Activated effector memory CD4-positive, alpha-beta T cell treated with Interleukin-2 at 50 U/mL for 16 hours (primary cell): ENCODE measurements at regions not wholly inside any gene's neighbourhood (a gene's known extent, or its start where the extent isn't known, plus 50 kb on each side); places are given as distances from the start of the nearest gene placed in this dataset.

Experiments used
- DNase-seq: peaks from one replicate; pipeline ENCODE4 v3.0.0-alpha.2; 2020

GRCh38 chr3:110727056-110727455, 344.6 kb upstream of the NECTIN3 start:
- no peak for DNase-seq

GRCh38 chr3:110731148-110731547, 340.5 kb upstream of the NECTIN3 start:
- DNase-seq, result no peak

GRCh38 chr3:110732420-110732819, 339.2 kb upstream of the NECTIN3 start:
- no peak for DNase-seq

GRCh38 chr3:110733045-110733444, 338.6 kb upstream of the NECTIN3 start:
- DNase-seq, result no peak

GRCh38 chr3:110734524-110734923, 337.1 kb upstream of the NECTIN3 start:
- DNase-seq, result no peak

GRCh38 chr3:110736332-110736731, 335.3 kb upstream of the NECTIN3 start:
- DNase-seq, result no peak

- no peak for DNase-seq
Observed at GRCh38 chr3:110738531-110738930, 333.1 kb upstream of the NECTIN3 start.

GRCh38 chr3:110741891-110742290, 329.7 kb upstream of the NECTIN3 start:
- no peak for DNase-seq

- DNase-seq, result no peak
Observed at GRCh38 chr3:110743202-110743601, 328.4 kb upstream of the NECTIN3 start.

GRCh38 chr3:110743984-110744383, 327.6 kb upstream of the NECTIN3 start:
- DNase-seq, result no peak

GRCh38 chr3:110744723-110745122, 326.9 kb upstream of the NECTIN3 start:
- no peak for DNase-seq

GRCh38 chr3:110749006-110749405, 322.6 kb upstream of the NECTIN3 start:
- no peak for DNase-seq

- no peak for DNase-seq
Observed at GRCh38 chr3:110750201-110750600, 321.4 kb upstream of the NECTIN3 start.

GRCh38 chr3:110752307-110752706, 319.3 kb upstream of the NECTIN3 start:
- no peak for DNase-seq

GRCh38 chr3:110753516-110753915, 318.1 kb upstream of the NECTIN3 start:
- DNase-seq, result no peak

GRCh38 chr3:110754212-110754916, 317.3 kb upstream of the NECTIN3 start:
- DNase-seq, result no peak

- no peak for DNase-seq
Observed at GRCh38 chr3:110755345-110755744, 316.3 kb upstream of the NECTIN3 start.

GRCh38 chr3:110756705-110757104, 314.9 kb upstream of the NECTIN3 start:
- DNase-seq, result no peak

- DNase-seq, result no peak
Observed at GRCh38 chr3:110758208-110758607, 313.4 kb upstream of the NECTIN3 start.

GRCh38 chr3:110767156-110767555, 304.5 kb upstream of the NECTIN3 start:
- no peak for DNase-seq

GRCh38 chr3:110767838-110768237, 303.8 kb upstream of the NECTIN3 start:
- no peak for DNase-seq

GRCh38 chr3:110773413-110773954, 298.1 kb upstream of the NECTIN3 start:
- DNase-seq, result no peak

- DNase-seq, result no peak
Observed at GRCh38 chr3:110774496-110775265, 296.9 kb upstream of the NECTIN3 start.

- no peak for DNase-seq
Observed at GRCh38 chr3:110779581-110779980, 292.0 kb upstream of the NECTIN3 start.
